H1 (cell line): ENCODE measurements at regions not wholly inside any gene's neighbourhood (a gene's known extent, or its start where the extent isn't known, plus 50 kb on each side); places are given as distances from the start of the nearest gene placed in this dataset.

Experiments
- CTCF ChIA-PET: fragments of 300-600 bp; sonication (Branson Sonifier 250); formaldehyde crosslinking; loops from one replicate; lab custom pipeline; 2021; ENCODE audit not compliant: partially characterized antibody; lab: Charles Lee
- POLR2A ChIA-PET: fragments of 300-600 bp; sonication (Branson Sonifier 250); formaldehyde crosslinking; loops from one replicate; lab custom pipeline; 2021; ENCODE audit warnings: inconsistent platforms; ENCODE audit not compliant: partially characterized antibody; lab: Charles Lee
- DNase-seq, 2 experiments: peaks; one replicate each; pipeline versions ENCODE4 v3.0.0 to v3.0.0-alpha.2; 2010 to 2022; ENCODE audit warnings: low spot score in 2 of 2, low read depth in 1 of 2, mixed read lengths in 1 of 2
- FAIRE-seq: peaks from 2 replicates; lab custom pipeline; 2011; peaks lifted over from hg19 to GRCh38; lab: Jason Lieb, UNC
- H2AFZ ChIP-seq: 2 replicates; pipeline ENCODE4 v1.8.1; 2012; ENCODE audit warnings: low read length, inconsistent platforms
- H2AK5ac ChIP-seq: 2 replicates; pipeline ENCODE4 v1.6.1; 2013; ENCODE audit warnings: low read depth, low read length
- H2BK120ac ChIP-seq: replicated peaks from 2 replicates; pipeline ENCODE3; 2013; ENCODE audit warnings: low read depth, low read length, inconsistent platforms
- H2BK12ac ChIP-seq: 2 replicates; pipeline ENCODE4 v1.6.1; 2013; ENCODE audit warnings: low read depth, low read length
- H2BK15ac ChIP-seq: 2 replicates; pipeline ENCODE4 v1.6.1; 2013; ENCODE audit warnings: low read length
- H2BK20ac ChIP-seq: 2 replicates; pipeline ENCODE4 v1.6.1; 2013; ENCODE audit warnings: low read length
- H2BK5ac ChIP-seq: 2 replicates; pipeline ENCODE4 v1.6.1; 2013; ENCODE audit warnings: low read depth, low read length
- H3K14ac ChIP-seq: 2 replicates; pipeline ENCODE4 v1.6.1; 2013; ENCODE audit warnings: inconsistent platforms; ENCODE audit not compliant: insufficient read length
- H3K18ac ChIP-seq: 2 replicates; pipeline ENCODE4 v1.6.1; 2013; ENCODE audit warnings: low read length; ENCODE audit errors: extremely low read depth
- H3K23ac ChIP-seq: 2 replicates; pipeline ENCODE4 v1.6.1; 2013; ENCODE audit warnings: inconsistent platforms; ENCODE audit not compliant: insufficient read length
- H3K23me2 ChIP-seq: 2 replicates; pipeline ENCODE4 v1.6.1; 2013; ENCODE audit warnings: low read depth, low read length
- H3K27ac ChIP-seq: 2 replicates; pipeline ENCODE4 v1.6.1; 2011; ENCODE audit warnings: low read depth, low read length, inconsistent platforms
- H3K27me3 ChIP-seq, 4 experiments: replicated peaks in 1 of 4; 1 replicate in 1 of 4; 2 replicates in 3 of 4; pipeline versions ENCODE4 v1.6.1 to v1.8.1; 2011 to 2013; ENCODE audit warnings: low read length in 3 of 4, mild to moderate bottlenecking in 3 of 4, inconsistent platforms in 2 of 4, mixed read lengths in 2 of 4, moderate library complexity in 1 of 4; ENCODE audit not compliant: control insufficient read depth in 3 of 4, insufficient read depth in 3 of 4; ENCODE audit errors: extremely low read depth in 1 of 4
- H3K36me3 ChIP-seq, 4 experiments: 2 replicates each; pipeline versions ENCODE4 v1.6.1 to v1.8.1; 2011 to 2013; ENCODE audit warnings: mild to moderate bottlenecking in 4 of 4, low read length in 3 of 4, moderate library complexity in 2 of 4, control low read depth in 1 of 4, inconsistent platforms in 1 of 4; ENCODE audit not compliant: insufficient read depth in 4 of 4, control insufficient read depth in 2 of 4
- H3K4ac ChIP-seq: replicated peaks from 2 replicates; pipeline ENCODE3; 2013; ENCODE audit warnings: low read length, low read depth, mixed read lengths, inconsistent platforms; ENCODE audit not compliant: insufficient read length
- H3K4me1 ChIP-seq, 4 experiments: replicated peaks in 1 of 4; 1 replicate in 1 of 4; 2 replicates in 3 of 4; pipeline versions ENCODE4 v1.6.1 to v1.8.1; 2011 to 2013; ENCODE audit warnings: low read length in 3 of 4, inconsistent platforms in 2 of 4, mixed read lengths in 1 of 4; ENCODE audit not compliant: insufficient read depth in 4 of 4, control insufficient read depth in 3 of 4
- H3K4me2 ChIP-seq, 2 experiments: 2 replicates each; pipeline versions ENCODE4 v1.6.1 to v1.8.1; 2011 to 2013; ENCODE audit warnings: low read depth in 2 of 2, low read length in 2 of 2, control low read depth in 1 of 2, inconsistent platforms in 1 of 2, mild to moderate bottlenecking in 1 of 2; ENCODE audit not compliant: insufficient read depth in 1 of 2
- H3K4me3 ChIP-seq, 4 experiments: fragments of 200-600, 300-600 bp in 1 of 4; sonication (generic), shearing (Covaris generic), sonication (Bioruptor Twin) in 1 of 4; 2 replicates each; pipeline versions ENCODE4 v1.5.1 to v1.8.1; 2011 to 2016; ENCODE audit warnings: low read length in 4 of 4, low read depth in 3 of 4, control low read depth in 2 of 4, inconsistent platforms in 2 of 4, mild to moderate bottlenecking in 2 of 4, mixed read lengths in 1 of 4, moderate library complexity in 1 of 4; ENCODE audit not compliant: insufficient read depth in 2 of 4; ENCODE audit errors: extremely low read depth in 1 of 4
- H3K56ac ChIP-seq: replicated peaks from 2 replicates; pipeline ENCODE3; 2013; ENCODE audit warnings: low read depth, mild to moderate bottlenecking, mixed read lengths, low read length, inconsistent platforms; ENCODE audit not compliant: insufficient read length
- H3K79me1 ChIP-seq: 2 replicates; pipeline ENCODE4 v1.6.1; 2013; ENCODE audit warnings: low read depth, low read length, control low read depth
- H3K79me2 ChIP-seq, 2 experiments: 2 replicates each; pipeline versions ENCODE4 v1.6.1 to v1.8.1; 2012 to 2013; ENCODE audit warnings: low read length in 2 of 2, mild to moderate bottlenecking in 2 of 2, inconsistent platforms in 1 of 2; ENCODE audit not compliant: insufficient read depth in 2 of 2, control insufficient read depth in 1 of 2
- H3K9ac ChIP-seq, 4 experiments: replicated peaks in 1 of 4; 1 replicate in 1 of 4; 2 replicates in 3 of 4; pipeline versions ENCODE4 v1.6.1 to v1.8.1; 2011 to 2013; ENCODE audit warnings: low read depth in 3 of 4, low read length in 3 of 4, control low read depth in 2 of 4, mild to moderate bottlenecking in 2 of 4, moderate library complexity in 2 of 4, inconsistent platforms in 1 of 4; ENCODE audit errors: extremely low read depth in 1 of 4
- H3K9me3 ChIP-seq, 2 experiments: 2 replicates each; pipeline versions ENCODE4 v1.6.1 to v1.8.1; 2012 to 2013; ENCODE audit warnings: mild to moderate bottlenecking in 2 of 2, moderate library complexity in 2 of 2, control low read depth in 1 of 2, inconsistent platforms in 1 of 2, low read depth in 1 of 2, low read length in 1 of 2, mixed read lengths in 1 of 2; ENCODE audit not compliant: insufficient read depth in 2 of 2
- H4K20me1 ChIP-seq, 2 experiments: replicated peaks in 1 of 2; 2 replicates each; pipeline versions ENCODE3 to v1.8.1; 2011 to 2013; ENCODE audit warnings: inconsistent platforms in 2 of 2, low read length in 2 of 2, mild to moderate bottlenecking in 1 of 2; ENCODE audit not compliant: insufficient read depth in 2 of 2, control insufficient read depth in 1 of 2
- H4K5ac ChIP-seq: 2 replicates; pipeline ENCODE4 v1.6.1; 2013; ENCODE audit warnings: low read length, low read depth, mixed read lengths, inconsistent platforms; ENCODE audit not compliant: insufficient read length
- H4K8ac ChIP-seq: 2 replicates; pipeline ENCODE4 v1.8.0; 2013; ENCODE audit warnings: mild to moderate bottlenecking, moderate library complexity, low read length, inconsistent platforms; ENCODE audit not compliant: insufficient read depth; ENCODE audit errors: extremely low read depth
- H4K91ac ChIP-seq: replicated peaks from 2 replicates; pipeline ENCODE3; 2013; ENCODE audit warnings: low read length, mixed read lengths, inconsistent platforms; ENCODE audit not compliant: insufficient read length
- EZH2 ChIP-seq: fragments of 200-600 bp; sonication (generic); IDR thresholded peaks from 2 replicates; pipeline ENCODE4 v1.7.1; 2012; ENCODE audit warnings: low read depth, mild to moderate bottlenecking, moderate library complexity, low read length, inconsistent platforms; ENCODE audit not compliant: severe bottlenecking
- PHF8 ChIP-seq: fragments of 200-600 bp; sonication (generic); conservative IDR thresholded peaks from 2 replicates; pipeline ENCODE4 v1.7.1; 2012; ENCODE audit warnings: low read depth, mild to moderate bottlenecking, inconsistent platforms, low read length, moderate library complexity
- YY1 ChIP-seq: IDR thresholded peaks from 2 replicates; pipeline ENCODE4 v1.6.1; 2011; ENCODE audit warnings: low read depth, mild to moderate bottlenecking, low read length
- WGBS, 2 experiments: shearing (Covaris generic) in 1 of 2; methylation state at CpG; one replicate each; pipeline versions ENCODE4 v1.1.6 to v1.1.7; 2013 to 2015; ENCODE audit warnings: low lambda C conversion rate in 2 of 2, mixed read lengths in 2 of 2, inconsistent platforms in 1 of 2, low coverage in 1 of 2, missing lambda C conversion rate in 1 of 2; ENCODE audit not compliant: insufficient replicate concordance in 2 of 2, insufficient coverage in 1 of 2, insufficient read length in 1 of 2; ENCODE audit errors: extremely low coverage in 1 of 2, missing lambda C conversion rate in 1 of 2; 5-methylcytosine and 5-hydroxymethylcytosine counted together

GRCh38 chr3:75115695-75116094 lies 501.2 kb upstream of the CNTN3 start:
- H3K4me3 ChIP-seq, result no peak overlapping the region

More at GRCh38 chr3:75115695-75116094, 501.2 kb upstream of the CNTN3 start:
- Histone ChIP-seq H4K8ac (no peak overlapping the region), H2BK5ac (no peak overlapping the region), H4K20me1 (no peaks in the 10 kb centered on the region), H3K79me2 (no peaks in the 10 kb centered on the region), H4K5ac (no peak overlapping the region), H2BK120ac (no peak overlapping the region), H3K27me3 (no peaks in the 10 kb centered on the region), H2AFZ (no peak overlapping the region), H2BK20ac (no peak overlapping the region), H3K79me1 (no peaks in the 10 kb centered on the region), H2BK12ac (no peak overlapping the region), H3K4ac (no peak overlapping the region), H3K36me3 (no peaks in the 10 kb centered on the region), H3K23me2 (no peaks in the 10 kb centered on the region), H3K9ac (no peak overlapping the region), H4K91ac (no peak overlapping the region), H3K56ac (no peak overlapping the region), H2AK5ac (no peak overlapping the region), H3K9me3 (no peaks in the 10 kb centered on the region), H3K14ac (no peak overlapping the region), H3K4me1 (no peaks in the 10 kb centered on the region), H3K18ac (no peak overlapping the region), H3K23ac (no peak overlapping the region), H3K4me2 (no peak overlapping the region), H3K27ac (no peak overlapping the region), H2BK15ac (no peak overlapping the region)
- TF ChIP-seq EZH2, result no peak
- no peak for TF ChIP-seq PHF8
- no peak for TF ChIP-seq YY1
- FAIRE-seq, result no peak
- POLR2A ChIA-PET, result no interaction called here
- WGBS, 2 experiments, result 98% methylated on average over 2 of the region's 2 CpGs; no CpG with 5 or more reads in 1 of the 2 experiments
- no peak for DNase-seq
- CTCF ChIA-PET, result no interaction called here
